HG03520 (cell line): ENCODE measurements at regions not wholly inside any gene's neighbourhood (a gene's known extent, or its start where the extent isn't known, plus 50 kb on each side); places are given as distances from the start of the nearest gene placed in this dataset.
"Not testable (repeated sequence)": the region's sequence is repeated elsewhere in the genome, so short reads cannot be mapped to it uniquely, and the experiment has no call there.

Source experiments
- ATAC-seq: cut with Tn5 transposase; IDR thresholded peaks from one replicate; pipeline ENCODE4 v1.9.1; 2021; ENCODE audit warnings: mild to moderate bottlenecking, moderate library complexity; ENCODE audit not compliant: unreplicated experiment

- ATAC-seq: not testable (repeated sequence)
Observed at GRCh38 chr7:67666359-67666758, 669.7 kb downstream of the TYW1 start.

- no peak for ATAC-seq
Observed at GRCh38 chr7:67671006-67671548, 674.4 kb downstream of the TYW1 start.

- no peak for ATAC-seq
Observed at GRCh38 chr7:67673861-67674260, 677.2 kb downstream of the TYW1 start.

- ATAC-seq: not testable (repeated sequence)
Observed at GRCh38 chr7:67674862-67675261, 678.2 kb downstream of the TYW1 start.

GRCh38 chr7:67675971-67676370 lies 679.3 kb downstream of the TYW1 start:
- ATAC-seq: no peak

GRCh38 chr7:67678419-67678818 lies 681.8 kb downstream of the TYW1 start:
- no peak for ATAC-seq

GRCh38 chr7:67683628-67684027 lies 687.0 kb downstream of the TYW1 start:
- no peak for ATAC-seq

GRCh38 chr7:67690700-67691099 lies 694.1 kb downstream of the TYW1 start:
- ATAC-seq: no peak

- no peak for ATAC-seq
Observed at GRCh38 chr7:67692425-67692824, 695.8 kb downstream of the TYW1 start.

GRCh38 chr7:67696124-67696523 lies 699.5 kb downstream of the TYW1 start:
- no peak for ATAC-seq

- ATAC-seq: no peak
Observed at GRCh38 chr7:67696878-67697277, 700.2 kb downstream of the TYW1 start.

GRCh38 chr7:67698354-67698753 lies 701.7 kb downstream of the TYW1 start:
- no peak for ATAC-seq

- ATAC-seq: no peak
Observed at GRCh38 chr7:67705850-67706249, 709.2 kb downstream of the TYW1 start.

- ATAC-seq: no peak
Observed at GRCh38 chr7:67711706-67712105, 715.1 kb downstream of the TYW1 start.

GRCh38 chr7:67713451-67714056 lies 716.9 kb downstream of the TYW1 start:
- no peak for ATAC-seq

- no peak for ATAC-seq
Observed at GRCh38 chr7:67716729-67717128, 720.1 kb downstream of the TYW1 start.

- ATAC-seq: no peak
Observed at GRCh38 chr7:67723591-67723990, 727.0 kb downstream of the TYW1 start.

GRCh38 chr7:67724435-67724834 lies 727.8 kb downstream of the TYW1 start:
- no peak for ATAC-seq

GRCh38 chr7:67724955-67725354 lies 728.3 kb downstream of the TYW1 start:
- no peak for ATAC-seq

- ATAC-seq: no peak
Observed at GRCh38 chr7:67725423-67725822, 728.8 kb downstream of the TYW1 start.

- ATAC-seq: no peak
Observed at GRCh38 chr7:67729771-67730170, 733.1 kb downstream of the TYW1 start.

- no peak for ATAC-seq
Observed at GRCh38 chr7:67731704-67732103, 735.1 kb downstream of the TYW1 start.

GRCh38 chr7:67732898-67733297 lies 736.3 kb downstream of the TYW1 start:
- no peak for ATAC-seq
